ENCODE measurements at regions not wholly inside any gene's neighbourhood (a gene's known extent, or its start where the extent isn't known, plus 50 kb on each side); places are given as distances from the start of the nearest gene placed in this dataset.

GRCh38 chr4:153909672-153910071, 120.8 kb upstream of the SFRP2 start:
- POLR2A ChIA-PET = no interaction called here
- H3K27ac Mint-ChIP-seq = no peak overlapping the region

DNA sequence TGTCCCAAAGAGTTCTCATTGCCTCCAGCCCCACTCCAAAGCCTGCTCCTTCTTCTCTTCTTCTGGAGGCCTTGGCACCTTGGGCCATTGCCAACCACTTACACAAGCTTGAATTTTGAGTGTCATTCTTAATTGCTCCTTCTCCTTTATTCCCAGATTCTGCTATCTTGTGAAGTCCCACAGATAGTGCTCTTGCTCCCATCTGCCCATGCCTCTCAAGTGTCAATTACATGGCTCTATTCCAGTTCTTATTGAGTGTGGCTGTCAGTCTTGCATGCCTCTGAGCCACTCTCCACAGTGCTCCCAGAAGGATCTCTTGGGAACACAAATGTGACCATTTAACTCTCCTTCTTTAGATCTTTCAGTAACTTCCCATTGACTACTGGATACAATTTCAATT, 117.3 kb upstream of the SFRP2 start:
- H3K9me3 Mint-ChIP-seq = no peaks in the 10 kb centered on the region
- no peak for ATAC-seq (replicated peaks in 1 of 4)
- POLR2A ChIA-PET = no interaction called here

More at GRCh38 chr4:153909672-153910071, 120.8 kb upstream of the SFRP2 start:
- CTCF ChIA-PET = no interaction called here
- no peak for DNase-seq
- ATAC-seq (replicated peaks in 1 of 4) = no peak
- Histone ChIP-seq H3K27me3 (replicated peaks in 1 of 2; ENCODE audit: control insufficient read depth in 2 of 2, extremely low read depth in 1 of 2, insufficient read depth in 2 of 2, low read length in 1 of 2) (peaks cover 0 to 3% of the 10 kb centered on the region in 2 experiments), H3K36me3 (ENCODE audit: control insufficient read depth in 2 of 2, extremely low read depth in 1 of 2, insufficient read depth in 1 of 2, low read length in 1 of 2) (no peaks in the 10 kb centered on the region), H3K9me3 (no peaks in the 10 kb centered on the region), H3K27ac (ENCODE audit: low read length) (no peak overlapping the region), H3K4me1 (ENCODE audit: control insufficient read depth in 1 of 2, extremely low read depth in 1 of 2, insufficient read depth in 2 of 2, low read length in 2 of 2) (peaks cover 0 to 7% of the 10 kb centered on the region in 2 experiments), H3K4me3 (ENCODE audit: control insufficient read depth in 1 of 2, extremely low read depth in 1 of 2, low read length in 1 of 2) (no peak overlapping the region)
- WGBS (ENCODE audit: insufficient coverage) = no CpG with 5 or more reads among the region's 1 CpG
- no peak overlapping the region for H3K4me3 Mint-ChIP-seq
- H3K27me3 Mint-ChIP-seq = peaks cover 11 to 22% of the 10 kb centered on the region in 2 donors
- no peaks in the 10 kb centered on the region for H3K36me3 Mint-ChIP-seq
- H3K9me3 Mint-ChIP-seq = no peaks in the 10 kb centered on the region
- peaks cover 6 to 14% (median 10%) of the 10 kb centered on the region in 3 donors for H3K4me1 Mint-ChIP-seq

DNA sequence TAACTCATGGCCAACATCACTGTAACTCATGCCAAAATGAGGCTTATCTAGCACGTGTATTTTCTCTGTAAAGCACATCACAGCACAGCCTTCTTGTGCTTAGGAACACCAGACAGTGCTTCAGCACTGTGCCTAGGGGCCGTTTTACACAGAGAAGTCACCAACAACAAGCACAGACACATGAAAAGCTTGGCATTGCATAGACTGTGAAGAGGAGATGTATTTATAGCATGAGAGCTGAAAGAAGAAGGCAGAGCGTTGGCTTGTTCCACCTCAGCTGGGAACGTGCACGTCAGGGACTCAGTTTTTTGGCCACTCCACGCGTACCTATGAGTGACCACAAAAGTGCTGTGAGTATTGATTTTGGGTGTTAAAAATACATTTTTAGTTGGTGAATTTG, 116.3 kb upstream of the SFRP2 start:
- ChIA-PET CTCF (interaction anchor here in 1 of 2 donors (0.6 kb wide), 1 partner anchor 1920 kb away, joined by 3 read pairs; no protein-coding TSS in a partner anchor), POLR2A (no interaction called here)
- H3K9me3 ChIP-seq = no peaks in the 10 kb centered on the region
- no peaks in the 10 kb centered on the region for H3K27me3 ChIP-seq (replicated peaks in 1 of 2; ENCODE audit: control insufficient read depth in 2 of 2, extremely low read depth in 1 of 2, insufficient read depth in 2 of 2, low read length in 1 of 2)
- no peak overlapping the region for H3K4me3 Mint-ChIP-seq
- no peaks in the 10 kb centered on the region for H3K9me3 Mint-ChIP-seq
- no peak overlapping the region for H3K4me3 ChIP-seq (ENCODE audit: control insufficient read depth in 1 of 2, extremely low read depth in 1 of 2, low read length in 1 of 2)
- no peak overlapping the region for H3K27ac Mint-ChIP-seq
- peaks cover 6 to 14% (median 10%) of the 10 kb centered on the region in 3 donors for H3K4me1 Mint-ChIP-seq
- H3K4me1 ChIP-seq (ENCODE audit: control insufficient read depth in 1 of 2, extremely low read depth in 1 of 2, insufficient read depth in 2 of 2, low read length in 2 of 2) = peaks cover 0 to 7% of the 10 kb centered on the region in 2 experiments
- no peak for ATAC-seq (replicated peaks in 1 of 4)
- no peaks in the 10 kb centered on the region for H3K36me3 Mint-ChIP-seq
- no peaks in the 10 kb centered on the region for H3K36me3 ChIP-seq (ENCODE audit: control insufficient read depth in 2 of 2, extremely low read depth in 1 of 2, insufficient read depth in 1 of 2, low read length in 1 of 2)
- WGBS (ENCODE audit: insufficient coverage) = 91% methylated on average over 4 of the region's 7 CpGs
- peaks cover 2 to 6% of the 10 kb centered on the region in 2 donors for H3K27me3 Mint-ChIP-seq
- H3K27ac ChIP-seq (ENCODE audit: low read length) = no peak overlapping the region
- DNase-seq = no peak

More for the DNA sequence above, 117.3 kb upstream of the SFRP2 start:
- Histone ChIP-seq H3K4me1 (ENCODE audit: control insufficient read depth in 1 of 2, extremely low read depth in 1 of 2, insufficient read depth in 2 of 2, low read length in 2 of 2) (peaks cover 0 to 7% of the 10 kb centered on the region in 2 experiments), H3K27ac (ENCODE audit: low read length) (no peak overlapping the region), H3K27me3 (replicated peaks in 1 of 2; ENCODE audit: control insufficient read depth in 2 of 2, extremely low read depth in 1 of 2, insufficient read depth in 2 of 2, low read length in 1 of 2) (no peaks in the 10 kb centered on the region), H3K9me3 (no peaks in the 10 kb centered on the region), H3K36me3 (ENCODE audit: control insufficient read depth in 2 of 2, extremely low read depth in 1 of 2, insufficient read depth in 1 of 2, low read length in 1 of 2) (no peaks in the 10 kb centered on the region), H3K4me3 (ENCODE audit: control insufficient read depth in 1 of 2, extremely low read depth in 1 of 2, low read length in 1 of 2) (no peak overlapping the region)
- Mint-ChIP-seq H3K27ac (no peak overlapping the region), H3K4me3 (no peak overlapping the region), H3K4me1 (peaks cover 6 to 14% (median 10%) of the 10 kb centered on the region in 3 donors), H3K36me3 (no peaks in the 10 kb centered on the region), H3K27me3 (peaks cover 2 to 9% of the 10 kb centered on the region in 2 donors)
- no peak for DNase-seq
- CTCF ChIA-PET = no interaction called here

DNA sequence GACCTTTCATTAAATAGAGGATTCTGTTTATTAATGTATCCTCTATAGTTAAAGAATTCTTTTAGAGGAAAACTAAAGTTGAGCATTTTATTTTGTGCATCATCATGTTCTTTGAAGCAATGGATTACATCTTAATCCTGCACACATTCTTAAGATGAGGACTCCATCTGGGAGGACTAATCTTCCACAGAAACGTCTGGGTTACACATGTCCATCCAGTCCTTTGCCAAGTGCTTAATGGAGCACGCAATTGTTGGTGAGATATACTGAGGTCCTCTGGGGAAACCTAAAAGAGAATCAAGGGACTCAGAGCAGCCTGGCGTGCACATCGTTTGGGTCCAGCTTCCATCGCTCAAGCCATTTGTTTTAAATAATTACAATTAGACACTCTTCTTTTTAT, 115.1 kb upstream of the SFRP2 start:
- no peaks in the 10 kb centered on the region for H3K36me3 Mint-ChIP-seq
- H3K4me3 Mint-ChIP-seq = no peak overlapping the region
- 100% methylated on average over 1 of the region's 5 CpGs for WGBS (ENCODE audit: insufficient coverage)
- Histone ChIP-seq H3K9me3 (no peaks in the 10 kb centered on the region), H3K4me3 (ENCODE audit: control insufficient read depth in 1 of 2, extremely low read depth in 1 of 2, low read length in 1 of 2) (no peak overlapping the region), H3K27me3 (replicated peaks in 1 of 2; ENCODE audit: control insufficient read depth in 2 of 2, extremely low read depth in 1 of 2, insufficient read depth in 2 of 2, low read length in 1 of 2) (no peaks in the 10 kb centered on the region), H3K27ac (ENCODE audit: low read length) (no peak overlapping the region), H3K4me1 (ENCODE audit: control insufficient read depth in 1 of 2, extremely low read depth in 1 of 2, insufficient read depth in 2 of 2, low read length in 2 of 2) (peaks cover 0 to 7% of the 10 kb centered on the region in 2 experiments), H3K36me3 (ENCODE audit: control insufficient read depth in 2 of 2, extremely low read depth in 1 of 2, insufficient read depth in 1 of 2, low read length in 1 of 2) (no peaks in the 10 kb centered on the region)
- DNase-seq = no peak
- H3K27me3 Mint-ChIP-seq = peaks cover 4 to 9% of the 10 kb centered on the region in 2 donors
- ChIA-PET POLR2A (no interaction called here), CTCF (no interaction called here)
- peaks cover 6 to 14% (median 10%) of the 10 kb centered on the region in 3 donors for H3K4me1 Mint-ChIP-seq
- ATAC-seq (replicated peaks in 1 of 4) = no peak
- no peak overlapping the region for H3K27ac Mint-ChIP-seq
- H3K9me3 Mint-ChIP-seq = no peaks in the 10 kb centered on the region

- ChIA-PET CTCF (no interaction called here), POLR2A (no interaction called here)
- 57% methylated on average over 1 of the region's 2 CpGs for WGBS (ENCODE audit: insufficient coverage)
- H3K4me3 ChIP-seq (ENCODE audit: control insufficient read depth in 1 of 2, extremely low read depth in 1 of 2, low read length in 1 of 2) = no peak overlapping the region
- no peaks in the 10 kb centered on the region for H3K36me3 ChIP-seq (ENCODE audit: control insufficient read depth in 2 of 2, extremely low read depth in 1 of 2, insufficient read depth in 1 of 2, low read length in 1 of 2)
- no peak overlapping the region for H3K27ac ChIP-seq (ENCODE audit: low read length)
- Mint-ChIP-seq H3K27ac (no peak overlapping the region), H3K4me1 (no peaks in the 10 kb centered on the region), H3K27me3 (peaks cover 15 to 21% of the 10 kb centered on the region in 2 donors), H3K4me3 (no peak overlapping the region), H3K36me3 (no peaks in the 10 kb centered on the region), H3K9me3 (peaks cover 0 to 3% (median 0%) of the 10 kb centered on the region in 3 donors)
- DNase-seq (no peak), ATAC-seq (replicated peaks in 1 of 4) (no peak)
- no peaks in the 10 kb centered on the region for H3K9me3 ChIP-seq
- H3K27me3 ChIP-seq (replicated peaks in 1 of 2; ENCODE audit: control insufficient read depth in 2 of 2, extremely low read depth in 1 of 2, insufficient read depth in 2 of 2, low read length in 1 of 2) = no peaks in the 10 kb centered on the region
- H3K4me1 ChIP-seq (ENCODE audit: control insufficient read depth in 1 of 2, extremely low read depth in 1 of 2, insufficient read depth in 2 of 2, low read length in 2 of 2) = no peaks in the 10 kb centered on the region
Observed at GRCh38 chr4:153901220-153901619, 112.3 kb upstream of the SFRP2 start.

DNA sequence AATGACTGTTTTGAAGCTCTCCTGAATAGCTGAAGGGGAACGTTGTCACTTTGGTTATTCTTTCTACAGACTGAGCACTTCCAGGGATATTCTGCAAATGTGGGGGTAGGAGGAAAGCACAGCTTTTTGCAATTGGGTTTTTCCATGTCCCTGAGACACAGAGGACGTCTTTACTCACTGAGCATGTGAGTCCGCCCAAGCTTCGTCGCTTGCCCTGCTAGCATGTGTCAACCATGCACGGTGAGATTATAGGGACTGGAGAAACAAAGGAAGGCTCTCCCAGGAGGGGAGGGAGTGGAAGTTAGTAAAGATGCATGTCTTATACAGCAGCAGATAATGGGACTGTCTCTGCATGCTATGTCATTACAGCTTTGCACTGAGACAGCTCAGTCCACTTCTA, 111.5 kb upstream of the SFRP2 start:
- WGBS (ENCODE audit: insufficient coverage) = 84% methylated on average over 5 of the region's 6 CpGs
- peaks cover 15 to 20% of the 10 kb centered on the region in 2 donors for H3K27me3 Mint-ChIP-seq
- Histone ChIP-seq H3K9me3 (no peaks in the 10 kb centered on the region), H3K27me3 (replicated peaks in 1 of 2; ENCODE audit: control insufficient read depth in 2 of 2, extremely low read depth in 1 of 2, insufficient read depth in 2 of 2, low read length in 1 of 2) (no peaks in the 10 kb centered on the region), H3K4me3 (ENCODE audit: control insufficient read depth in 1 of 2, extremely low read depth in 1 of 2, low read length in 1 of 2) (no peak overlapping the region), H3K36me3 (ENCODE audit: control insufficient read depth in 2 of 2, extremely low read depth in 1 of 2, insufficient read depth in 1 of 2, low read length in 1 of 2) (no peaks in the 10 kb centered on the region), H3K4me1 (ENCODE audit: control insufficient read depth in 1 of 2, extremely low read depth in 1 of 2, insufficient read depth in 2 of 2, low read length in 2 of 2) (no peaks in the 10 kb centered on the region), H3K27ac (ENCODE audit: low read length) (no peak overlapping the region)
- no peak overlapping the region for H3K27ac Mint-ChIP-seq
- no peaks in the 10 kb centered on the region for H3K36me3 Mint-ChIP-seq
- no peak overlapping the region for H3K4me3 Mint-ChIP-seq
- DNase-seq = no peak
- H3K4me1 Mint-ChIP-seq = no peaks in the 10 kb centered on the region
- H3K9me3 Mint-ChIP-seq = peaks cover 0 to 3% (median 0%) of the 10 kb centered on the region in 3 donors
- ATAC-seq (replicated peaks in 1 of 4) = no peak
- POLR2A ChIA-PET = no interaction called here
- CTCF ChIA-PET = no interaction called here

GRCh38 chr4:153890761-153891160, 101.9 kb upstream of the SFRP2 start:
- peaks cover 0 to 3% (median 0%) of the 10 kb centered on the region in 3 donors for H3K9me3 Mint-ChIP-seq
- POLR2A ChIA-PET = no interaction called here
- Histone ChIP-seq H3K4me3 (ENCODE audit: control insufficient read depth in 1 of 2, extremely low read depth in 1 of 2, low read length in 1 of 2) (no peak overlapping the region), H3K27ac (ENCODE audit: low read length) (no peak overlapping the region), H3K36me3 (ENCODE audit: control insufficient read depth in 2 of 2, extremely low read depth in 1 of 2, insufficient read depth in 1 of 2, low read length in 1 of 2) (no peaks in the 10 kb centered on the region), H3K27me3 (replicated peaks in 1 of 2; ENCODE audit: control insufficient read depth in 2 of 2, extremely low read depth in 1 of 2, insufficient read depth in 2 of 2, low read length in 1 of 2) (no peaks in the 10 kb centered on the region), H3K9me3 (no peaks in the 10 kb centered on the region), H3K4me1 (ENCODE audit: control insufficient read depth in 1 of 2, extremely low read depth in 1 of 2, insufficient read depth in 2 of 2, low read length in 2 of 2) (no peaks in the 10 kb centered on the region)
- ATAC-seq (replicated peaks in 1 of 4) = no peak
- no peaks in the 10 kb centered on the region for H3K36me3 Mint-ChIP-seq
- no peak for DNase-seq
- no peak overlapping the region for H3K27ac Mint-ChIP-seq
- H3K4me3 Mint-ChIP-seq = no peak overlapping the region
- no peaks in the 10 kb centered on the region for H3K4me1 Mint-ChIP-seq
- CTCF ChIA-PET = no interaction called here
- peaks cover 5 to 11% of the 10 kb centered on the region in 2 donors for H3K27me3 Mint-ChIP-seq
- WGBS (ENCODE audit: insufficient coverage) = 100% methylated on average over 1 of the region's 4 CpGs

Data from T-cell (primary cell).